HEK293 (cell line): ENCODE measurements at regions not wholly inside any gene's neighbourhood (a gene's known extent, or its start where the extent isn't known, plus 50 kb on each side); places are given as distances from the start of the nearest gene placed in this dataset.
A peak's percentile ranks its signal among the peaks of the same experiment; 100 is the strongest.

Experiments
- CTCF ChIA-PET: fragments of 350-600 bp; formaldehyde crosslinking; extraction: SDS; loops from one replicate; lab custom pipeline; 2021; ENCODE audit warnings: antibody characterized with exemption; lab: Yijun Ruan, JAX
- POLR2A ChIA-PET: fragments of 300-600 bp; formaldehyde crosslinking; extraction: SDS; loops from one replicate; lab custom pipeline; 2020; ENCODE audit warnings: antibody characterized with exemption, inconsistent platforms; lab: Yijun Ruan, JAX
- H3K27ac ChIP-seq: fragments of 200-500 bp; sonication (Bioruptor generic); 2 replicates; pipeline ENCODE4 v1.5.1; 2014; ENCODE audit warnings: low read depth, low read length, control low read depth, inconsistent platforms; ENCODE audit errors: extremely low read depth
- H3K36me3 ChIP-seq, 2 experiments: fragments of 200-500 bp in 1 of 2; sonication (Bioruptor generic) in 1 of 2; 1 replicate in 1 of 2; 2 replicates in 1 of 2; pipeline ENCODE4 v1.5.1; 2014 to 2017; ENCODE audit warnings: inconsistent platforms in 2 of 2, low read length in 2 of 2; ENCODE audit not compliant: control insufficient read depth in 2 of 2, insufficient read depth in 1 of 2
- H3K4me1 ChIP-seq: fragments of 200-500 bp; sonication (Bioruptor generic); 2 replicates; pipeline ENCODE4 v1.5.1; 2014; ENCODE audit warnings: mild to moderate bottlenecking, low read length, inconsistent platforms; ENCODE audit not compliant: control insufficient read depth, insufficient read depth
- H3K4me3 ChIP-seq: 2 replicates; pipeline ENCODE4 v1.5.1; 2011; ENCODE audit warnings: low read depth, mild to moderate bottlenecking, control low read depth, low read length, moderate library complexity
- H3K9me3 ChIP-seq: fragments of 200-500 bp; sonication (Bioruptor generic); 2 replicates; pipeline ENCODE4 v1.5.1; 2014; ENCODE audit warnings: low read depth, low read length, inconsistent platforms; ENCODE audit not compliant: control insufficient read depth, insufficient read depth
- HOXD13 ChIP-seq: sonication (generic); formaldehyde crosslinking; IDR thresholded peaks from 2 replicates; pipeline ENCODE4 v1.8.0; 2022; ENCODE audit warnings: missing genetic modification reagents, borderline replicate concordance
- KLF16 ChIP-seq: fragments of 450-650 bp; formaldehyde crosslinking; IDR thresholded peaks from 2 replicates; pipeline ENCODE4 v1.5.1; 2017; ENCODE audit warnings: missing biosample characterization, missing genetic modification characterization
- PRDM6 ChIP-seq: fragments of 450-650 bp; formaldehyde crosslinking; IDR thresholded peaks from 2 replicates; pipeline ENCODE4 v1.5.1; 2017; ENCODE audit warnings: missing biosample characterization, missing genetic modification characterization
- SCRT1 ChIP-seq: fragments of 450-650 bp; formaldehyde crosslinking; IDR thresholded peaks from 2 replicates; pipeline ENCODE4 v1.5.1; 2016; ENCODE audit warnings: missing biosample characterization, missing genetic modification characterization, borderline replicate concordance
- SP2 ChIP-seq: fragments of 450-650 bp; formaldehyde crosslinking; IDR thresholded peaks from 2 replicates; pipeline ENCODE4 v1.5.1; 2016; ENCODE audit warnings: missing biosample characterization, missing genetic modification characterization
- WT1 ChIP-seq: fragments of 450-650 bp; formaldehyde crosslinking; IDR thresholded peaks from 2 replicates; pipeline ENCODE4 v1.5.1; 2016; ENCODE audit warnings: missing biosample characterization, missing genetic modification characterization
- ZEB2 ChIP-seq: fragments of 450-650 bp; formaldehyde crosslinking; IDR thresholded peaks from 2 replicates; pipeline ENCODE4 v1.5.1; 2016; ENCODE audit warnings: missing biosample characterization, missing genetic modification characterization
- ZNF132 ChIP-seq: fragments of 450-650 bp; formaldehyde crosslinking; IDR thresholded peaks from 2 replicates; pipeline ENCODE4 v1.5.1; 2017; ENCODE audit warnings: missing biosample characterization, missing genetic modification characterization, borderline replicate concordance
- ZNF148 ChIP-seq: fragments of 450-650 bp; formaldehyde crosslinking; IDR thresholded peaks from 2 replicates; pipeline ENCODE4 v1.5.0; 2017; ENCODE audit warnings: missing biosample characterization, missing genetic modification characterization, borderline replicate concordance
- ZNF175 ChIP-seq: fragments of 450-650 bp; formaldehyde crosslinking; IDR thresholded peaks from 2 replicates; pipeline ENCODE4 v1.5.1; 2016; ENCODE audit warnings: missing biosample characterization, missing genetic modification characterization
- ZNF23 ChIP-seq: fragments of 450-650 bp; formaldehyde crosslinking; IDR thresholded peaks from 2 replicates; pipeline ENCODE4 v1.5.1; 2016; ENCODE audit warnings: missing biosample characterization, missing genetic modification characterization, borderline replicate concordance
- ZNF266 ChIP-seq: fragments of 450-650 bp; formaldehyde crosslinking; IDR thresholded peaks from 2 replicates; pipeline ENCODE4 v1.5.1; 2016; ENCODE audit warnings: missing biosample characterization, missing genetic modification characterization, low read depth
- ZNF280D ChIP-seq: fragments of 450-650 bp; formaldehyde crosslinking; IDR thresholded peaks from 2 replicates; pipeline ENCODE4 v1.5.1; 2016; ENCODE audit warnings: missing biosample characterization, missing genetic modification characterization
- ZNF292 ChIP-seq: fragments of 450-650 bp; formaldehyde crosslinking; IDR thresholded peaks from 2 replicates; pipeline ENCODE4 v1.5.1; 2016; ENCODE audit warnings: low read depth, missing biosample characterization, missing genetic modification characterization, borderline replicate concordance
- ZNF311 ChIP-seq: fragments of 450-650 bp; formaldehyde crosslinking; IDR thresholded peaks from 2 replicates; pipeline ENCODE4 v1.5.1; 2017; ENCODE audit warnings: missing biosample characterization, missing genetic modification characterization, borderline replicate concordance
- ZNF366 ChIP-seq: fragments of 450-650 bp; formaldehyde crosslinking; conservative IDR thresholded peaks from 2 replicates; pipeline ENCODE4 v1.5.1; 2016; ENCODE audit warnings: missing biosample characterization, missing genetic modification characterization
- ZNF391 ChIP-seq: fragments of 450-650 bp; formaldehyde crosslinking; IDR thresholded peaks from 2 replicates; pipeline ENCODE4 v1.5.1; 2016; ENCODE audit warnings: low read depth, missing biosample characterization, missing genetic modification characterization, borderline replicate concordance
- ZNF404 ChIP-seq: fragments of 450-650 bp; formaldehyde crosslinking; IDR thresholded peaks from 2 replicates; pipeline ENCODE4 v1.5.1; 2017; ENCODE audit warnings: missing biosample characterization, missing genetic modification characterization
- ZNF426 ChIP-seq: fragments of 450-650 bp; formaldehyde crosslinking; IDR thresholded peaks from 2 replicates; pipeline ENCODE4 v1.5.1; 2017; ENCODE audit warnings: missing biosample characterization, missing genetic modification characterization, mild to moderate bottlenecking, inconsistent platforms, moderate library complexity
- ZNF510 ChIP-seq: fragments of 450-650 bp; formaldehyde crosslinking; IDR thresholded peaks from 2 replicates; pipeline ENCODE4 v1.5.1; 2018; ENCODE audit warnings: mild to moderate bottlenecking, missing genetic modification characterization, missing biosample characterization; ENCODE audit not compliant: insufficient replicate concordance
- ZNF629 ChIP-seq: fragments of 450-650 bp; formaldehyde crosslinking; IDR thresholded peaks from 2 replicates; pipeline ENCODE4 v1.5.1; 2017; ENCODE audit warnings: missing biosample characterization, missing genetic modification characterization
- ZNF830 ChIP-seq: fragments of 450-650 bp; IDR thresholded peaks from 2 replicates; pipeline ENCODE4 v1.5.0; 2018; ENCODE audit warnings: missing biosample characterization, missing genetic modification characterization, low read depth, mild to moderate bottlenecking, moderate library complexity
- ZNF843 ChIP-seq: fragments of 450-650 bp; formaldehyde crosslinking; IDR thresholded peaks from 2 replicates; pipeline ENCODE4 v1.5.1; 2016; ENCODE audit warnings: missing biosample characterization, missing genetic modification characterization
- ZXDB ChIP-seq: fragments of 450-650 bp; formaldehyde crosslinking; IDR thresholded peaks from 2 replicates; pipeline ENCODE4 v1.5.1; 2016; ENCODE audit warnings: missing biosample characterization, missing genetic modification characterization
- TF ChIP-seq, protein P1 (sequence below): fragments of 450-650 bp; IDR thresholded peaks from 2 replicates; pipeline ENCODE4 v1.5.1; 2018; ENCODE audit warnings: missing biosample characterization, mild to moderate bottlenecking, missing genetic modification characterization
- TF ChIP-seq, protein P2 (sequence below): fragments of 450-650 bp; formaldehyde crosslinking; IDR thresholded peaks from 2 replicates; pipeline ENCODE4 v1.5.1; 2016; ENCODE audit warnings: missing biosample characterization, missing genetic modification characterization, borderline replicate concordance

GRCh38 chr10:50991456-50992355, 82.6 kb upstream of the PRKG1 start:
- H3K4me1 ChIP-seq = peaks cover 7% of the 10 kb centered on the region
- peak overlapping the region; percentile 89 for H3K27ac ChIP-seq
- no peaks in the 10 kb centered on the region for H3K36me3 ChIP-seq
- ChIA-PET CTCF (interaction anchor here (0.6 to 0.7 kb wide), 3 partner anchors 9 to 41 kb away, joined by 3 to 4 read pairs (median 3); no protein-coding TSS in a partner anchor), POLR2A (interaction anchor here (1.0 kb wide), 1 partner anchor 10 kb away, joined by 3 read pairs; no protein-coding TSS in a partner anchor)
- peak overlapping the region; percentile 69 for H3K4me3 ChIP-seq
- no peaks in the 10 kb centered on the region for H3K9me3 ChIP-seq
- TF ChIP-seq ZXDB (tag by site-specific recombination) (peak; percentile 92), ZNF510 (tag by site-specific recombination) (no peak), ZNF426 (tag by site-specific recombination) (no peak), ZNF629 (no peak), ZNF266 (tag by site-specific recombination) (no peak), KLF16 (tag by site-specific recombination) (peak; percentile 72), ZNF404 (tag by site-specific recombination) (no peak), ZNF366 (no peak), WT1 (tag by site-specific recombination) (0 out of 2 replicates have a peak, but pooled peaks have one; percentile 16), PRDM6 (tag by site-specific recombination) (no peak), ZNF292 (tag by site-specific recombination) (no peak), SP2 (tag by site-specific recombination) (peak; percentile 79), ZEB2 (peak; percentile 36), ZNF311 (no peak), SCRT1 (tag by site-specific recombination) (no peak), ZNF175 (no peak), ZNF391 (tag by site-specific recombination) (no peak), HOXD13 (CRISPR knock-in tag) (no peak), ZNF148 (tag by site-specific recombination) (no peak), ZNF843 (tag by site-specific recombination) (no peak), ZNF280D (tag by site-specific recombination) (no peak), ZNF830 (no peak), ZNF23 (no peak), ZNF132 (tag by site-specific recombination) (no peak)
- TF ChIP-seq, protein P1, sequence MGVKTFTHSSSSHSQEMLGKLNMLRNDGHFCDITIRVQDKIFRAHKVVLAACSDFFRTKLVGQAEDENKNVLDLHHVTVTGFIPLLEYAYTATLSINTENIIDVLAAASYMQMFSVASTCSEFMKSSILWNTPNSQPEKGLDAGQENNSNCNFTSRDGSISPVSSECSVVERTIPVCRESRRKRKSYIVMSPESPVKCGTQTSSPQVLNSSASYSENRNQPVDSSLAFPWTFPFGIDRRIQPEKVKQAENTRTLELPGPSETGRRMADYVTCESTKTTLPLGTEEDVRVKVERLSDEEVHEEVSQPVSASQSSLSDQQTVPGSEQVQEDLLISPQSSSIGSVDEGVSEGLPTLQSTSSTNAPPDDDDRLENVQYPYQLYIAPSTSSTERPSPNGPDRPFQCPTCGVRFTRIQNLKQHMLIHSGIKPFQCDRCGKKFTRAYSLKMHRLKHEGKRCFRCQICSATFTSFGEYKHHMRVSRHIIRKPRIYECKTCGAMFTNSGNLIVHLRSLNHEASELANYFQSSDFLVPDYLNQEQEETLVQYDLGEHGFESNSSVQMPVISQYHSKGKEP (tag by site-specific recombination) = no peak
- TF ChIP-seq, protein P2, sequence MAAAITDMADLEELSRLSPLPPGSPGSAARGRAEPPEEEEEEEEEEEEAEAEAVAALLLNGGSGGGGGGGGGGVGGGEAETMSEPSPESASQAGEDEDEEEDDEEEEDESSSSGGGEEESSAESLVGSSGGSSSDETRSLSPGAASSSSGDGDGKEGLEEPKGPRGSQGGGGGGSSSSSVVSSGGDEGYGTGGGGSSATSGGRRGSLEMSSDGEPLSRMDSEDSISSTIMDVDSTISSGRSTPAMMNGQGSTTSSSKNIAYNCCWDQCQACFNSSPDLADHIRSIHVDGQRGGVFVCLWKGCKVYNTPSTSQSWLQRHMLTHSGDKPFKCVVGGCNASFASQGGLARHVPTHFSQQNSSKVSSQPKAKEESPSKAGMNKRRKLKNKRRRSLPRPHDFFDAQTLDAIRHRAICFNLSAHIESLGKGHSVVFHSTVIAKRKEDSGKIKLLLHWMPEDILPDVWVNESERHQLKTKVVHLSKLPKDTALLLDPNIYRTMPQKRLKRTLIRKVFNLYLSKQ (tag by site-specific recombination) = no peak
